ENCODE measurements at regions not wholly inside any gene's neighbourhood (a gene's known extent, or its start where the extent isn't known, plus 50 kb on each side); places are given as distances from the start of the nearest gene placed in this dataset.
A peak's percentile ranks its signal among the peaks of the same experiment; 100 is the strongest.

- DNase-seq (ENCODE audit: low read depth) = no peak
Measured at GRCh38 chr20:58139849-58140786, 88.3 kb downstream of the ANKRD60 start.

- DNase-seq (ENCODE audit: low read depth) = no peak
Measured at GRCh38 chr20:58138395-58138794, 90.1 kb downstream of the ANKRD60 start.

GRCh38 chr20:58137651-58138265, 90.7 kb downstream of the ANKRD60 start:
- DNase-seq (ENCODE audit: low read depth) = no peak

- DNase-seq (ENCODE audit: low read depth) = no peak
Measured at GRCh38 chr20:58137236-58137635, 91.2 kb downstream of the ANKRD60 start.

GRCh38 chr20:58136149-58136484, 92.3 kb downstream of the ANKRD60 start:
- DNase-seq (ENCODE audit: low read depth) = no peak

- no peak for DNase-seq (ENCODE audit: low read depth)
Measured at GRCh38 chr20:58135441-58136148, 92.9 kb downstream of the ANKRD60 start.

- peak; percentile 4 for DNase-seq (ENCODE audit: low read depth)
Measured at GRCh38 chr20:58133020-58133808, 95.2 kb downstream of the ANKRD60 start.

- peak; percentile 69 for DNase-seq (ENCODE audit: low read depth)
Measured at GRCh38 chr20:58131551-58132142, 96.8 kb downstream of the ANKRD60 start.

- DNase-seq (ENCODE audit: low read depth) = no peak
Measured at GRCh38 chr20:58131151-58131550, 97.3 kb downstream of the ANKRD60 start.

- DNase-seq (ENCODE audit: low read depth) = no peak
Measured at GRCh38 chr20:58130581-58130980, 97.9 kb downstream of the ANKRD60 start.

GRCh38 chr20:58130156-58130555, 98.3 kb downstream of the ANKRD60 start:
- DNase-seq (ENCODE audit: low read depth) = no peak

- no peak for DNase-seq (ENCODE audit: low read depth)
Measured at GRCh38 chr20:58129721-58130151, 98.7 kb downstream of the ANKRD60 start.

- DNase-seq (ENCODE audit: low read depth) = no peak
Measured at GRCh38 chr20:58128635-58129625, 99.5 kb downstream of the ANKRD60 start.

- peak; percentile 84 for DNase-seq (ENCODE audit: low read depth)
Measured at GRCh38 chr20:58127701-58128111, 100.7 kb downstream of the ANKRD60 start.

GRCh38 chr20:58125726-58126125, 102.7 kb downstream of the ANKRD60 start:
- DNase-seq (ENCODE audit: low read depth) = no peak

- peak; percentile 72 for DNase-seq (ENCODE audit: low read depth)
Measured at GRCh38 chr20:58117944-58118343, 110.5 kb downstream of the ANKRD60 start.

- no peak for DNase-seq (ENCODE audit: low read depth)
Measured at GRCh38 chr20:58116505-58116904, 111.9 kb downstream of the ANKRD60 start.

- DNase-seq (ENCODE audit: low read depth) = no peak
Measured at GRCh38 chr20:58113716-58114115, 114.7 kb downstream of the ANKRD60 start.

- no peak for DNase-seq (ENCODE audit: low read depth)
Measured at GRCh38 chr20:58112017-58112781, 116.3 kb downstream of the ANKRD60 start.

All from renal cortical epithelial cell (primary cell).